SK-N-SH (cell line): ENCODE measurements at regions not wholly inside any gene's neighbourhood (a gene's known extent, or its start where the extent isn't known, plus 50 kb on each side); places are given as distances from the start of the nearest gene placed in this dataset.

Experiments
- CTCF ChIA-PET: fragments of 300-600, 350-600 bp; formaldehyde crosslinking; extraction: SDS; loops from one replicate; lab custom pipeline; 2021; lab: Yijun Ruan, JAX
- POLR2A ChIA-PET: fragments of 350-600 bp; sonication (Branson Sonifier 250); formaldehyde crosslinking; extraction: SDS; loops from one replicate; lab custom pipeline; 2020; ENCODE audit warnings: antibody characterized with exemption, inconsistent platforms; lab: Yijun Ruan, JAX
- DNase-seq: peaks from one replicate; pipeline ENCODE4 v3.0.0; 2012
- H2AFZ ChIP-seq: fragments of 200-600 bp; sonication (generic); 2 replicates; pipeline ENCODE4 v1.8.1; 2016; ENCODE audit warnings: antibody characterized with exemption, mild to moderate bottlenecking, low read depth
- H3F3A ChIP-seq: fragments of 200-600 bp; sonication (generic); replicated peaks from 2 replicates; pipeline ENCODE3; 2016; ENCODE audit warnings: antibody characterized with exemption, mild to moderate bottlenecking; ENCODE audit not compliant: insufficient read depth
- H3K27ac ChIP-seq, 2 experiments: fragments of 200-500 bp in 1 of 2; fragments of 200-600 bp in 1 of 2; sonication (Bioruptor generic) in 1 of 2; sonication (generic), shearing (Covaris generic) in 1 of 2; 2 replicates each; pipeline versions ENCODE4 v1.5.1 to v1.6.1; 2014 to 2016; ENCODE audit warnings: low read depth in 2 of 2, inconsistent platforms in 1 of 2, low read length in 1 of 2, mild to moderate bottlenecking in 1 of 2, mixed read lengths in 1 of 2
- H3K27me3 ChIP-seq: fragments of 200-600 bp; sonication (generic), shearing (Covaris generic); 2 replicates; pipeline ENCODE4 v1.6.1; 2016; ENCODE audit warnings: mixed run types; ENCODE audit not compliant: insufficient read depth
- H3K36me3 ChIP-seq, 2 experiments: fragments of 200-500 bp in 1 of 2; fragments of 200-600 bp in 1 of 2; sonication (Bioruptor generic) in 1 of 2; sonication (generic) in 1 of 2; replicated peaks in 1 of 2; 2 replicates each; pipeline versions ENCODE3 to v1.5.1; 2014 to 2016; ENCODE audit warnings: low read length in 1 of 2, mild to moderate bottlenecking in 1 of 2; ENCODE audit not compliant: insufficient read depth in 2 of 2, control insufficient read depth in 1 of 2
- H3K4me1 ChIP-seq, 2 experiments: fragments of 200-500 bp in 1 of 2; fragments of 200-600 bp in 1 of 2; sonication (Bioruptor generic) in 1 of 2; sonication (generic), shearing (Covaris generic) in 1 of 2; 2 replicates each; pipeline versions ENCODE4 v1.5.1 to v1.6.1; 2014 to 2016; ENCODE audit warnings: low read depth in 1 of 2, low read length in 1 of 2, mixed run types in 1 of 2; ENCODE audit not compliant: insufficient read depth in 2 of 2, control insufficient read depth in 1 of 2
- H3K4me2 ChIP-seq: fragments of 200-600 bp; sonication (generic), shearing (Covaris generic); 2 replicates; pipeline ENCODE4 v1.6.1; 2017; ENCODE audit warnings: mixed run types
- H3K4me3 ChIP-seq, 2 experiments: fragments of 200-500 bp in 1 of 2; fragments of 200-600 bp in 1 of 2; sonication (Bioruptor generic) in 1 of 2; sonication (generic), shearing (Covaris generic) in 1 of 2; 2 replicates each; pipeline versions ENCODE4 v1.5.1 to v1.8.1; 2014 to 2016; ENCODE audit warnings: low read depth in 2 of 2, inconsistent platforms in 1 of 2, low read length in 1 of 2, mild to moderate bottlenecking in 1 of 2, mixed read lengths in 1 of 2, moderate library complexity in 1 of 2
- H3K79me2 ChIP-seq: fragments of 200-600 bp; sonication (generic); 2 replicates; pipeline ENCODE4 v1.8.1; 2017; ENCODE audit warnings: mild to moderate bottlenecking; ENCODE audit not compliant: insufficient read depth
- H3K9ac ChIP-seq: fragments of 200-600 bp; sonication (generic); 2 replicates; pipeline ENCODE4 v1.6.1; 2017; ENCODE audit warnings: mixed run types
- H3K9me2 ChIP-seq: fragments of 200-600 bp; sonication (generic); 2 replicates; pipeline ENCODE4 v1.6.1; 2017; ENCODE audit warnings: mixed run types
- H3K9me3 ChIP-seq: fragments of 200-600 bp; sonication (generic); 2 replicates; pipeline ENCODE4 v1.6.1; 2017; ENCODE audit warnings: mixed run types, mild to moderate bottlenecking, moderate library complexity
- H4K20me1 ChIP-seq: fragments of 200-600 bp; sonication (generic); 2 replicates; pipeline ENCODE4 v1.6.1; 2017; ENCODE audit warnings: mild to moderate bottlenecking, mixed run types; ENCODE audit not compliant: insufficient read depth
- EP300 ChIP-seq, 2 experiments: IDR thresholded peaks; 2 replicates each; pipeline versions ENCODE4 v1.4.0 to v1.6.1; 2012; ENCODE audit warnings: borderline replicate concordance in 1 of 2, low read depth in 1 of 2, low read length in 1 of 2
- EZH2phosphoT487 ChIP-seq: fragments of 200-600 bp; sonication (generic); IDR thresholded peaks from 2 replicates; pipeline ENCODE4 v1.6.1; 2017; ENCODE audit warnings: low read depth, mixed run types, mild to moderate bottlenecking, antibody characterized with exemption, moderate library complexity, borderline replicate concordance
- FOXJ3 ChIP-seq: sonication (generic); formaldehyde crosslinking; IDR thresholded peaks from 2 replicates; pipeline ENCODE4 v1.5.1; 2020; ENCODE audit warnings: mild to moderate bottlenecking, missing genetic modification reagents
- FOXM1 ChIP-seq: IDR thresholded peaks from 2 replicates; pipeline ENCODE4 v1.4.0; 2012; ENCODE audit warnings: low read depth, mild to moderate bottlenecking
- GABPA ChIP-seq: IDR thresholded peaks from 2 replicates; pipeline ENCODE4 v1.4.0; 2012; ENCODE audit warnings: low read depth, mild to moderate bottlenecking
- GATA2 ChIP-seq: sonication (generic); formaldehyde crosslinking; IDR thresholded peaks from 2 replicates; pipeline ENCODE4 v1.5.0; 2020; ENCODE audit warnings: mild to moderate bottlenecking, missing genetic modification reagents
- IRF3 ChIP-seq: fragments of 150-350 bp; IDR thresholded peaks from 2 replicates; pipeline ENCODE4 v1.6.1; 2016; ENCODE audit warnings: mild to moderate bottlenecking, low read depth, low read length
- MEF2A ChIP-seq: IDR thresholded peaks from 2 replicates; pipeline ENCODE4 v1.4.0; 2012; ENCODE audit warnings: low read depth, borderline replicate concordance
- NRF1 ChIP-seq: IDR thresholded peaks from 2 replicates; pipeline ENCODE4 v1.6.1; 2012; ENCODE audit warnings: low read depth, mild to moderate bottlenecking, low read length
- POLR2AphosphoS5 ChIP-seq: IDR thresholded peaks from 2 replicates; pipeline ENCODE4 v1.6.1; 2012; ENCODE audit warnings: low read depth, low read length
- RAD21 ChIP-seq: IDR thresholded peaks from 2 replicates; pipeline ENCODE4 v1.6.1; 2012; ENCODE audit warnings: mild to moderate bottlenecking, low read length
- RCOR1 ChIP-seq: fragments of 150-350 bp; IDR thresholded peaks from 2 replicates; pipeline ENCODE4 v1.6.1; 2017; ENCODE audit warnings: antibody characterized with exemption, low read length
- RFX5 ChIP-seq: IDR thresholded peaks from 2 replicates; pipeline ENCODE4 v1.6.1; 2012; ENCODE audit warnings: mild to moderate bottlenecking, improper control_type of control experiment, low read length
- RXRA ChIP-seq: IDR thresholded peaks from 2 replicates; pipeline ENCODE4 v1.4.0; 2012; ENCODE audit warnings: low read depth, mild to moderate bottlenecking, borderline replicate concordance
- SIN3A ChIP-seq: IDR thresholded peaks from 2 replicates; pipeline ENCODE4 v1.6.1; 2012; ENCODE audit warnings: low read depth, mild to moderate bottlenecking, low read length, moderate library complexity, borderline replicate concordance
- TAF1 ChIP-seq: IDR thresholded peaks from 2 replicates; pipeline ENCODE4 v1.6.1; 2012; ENCODE audit warnings: low read depth, mild to moderate bottlenecking, low read length, moderate library complexity, borderline replicate concordance
- TCF12 ChIP-seq: IDR thresholded peaks from 2 replicates; pipeline ENCODE4 v1.4.0; 2012
- TEAD4 ChIP-seq: IDR thresholded peaks from 2 replicates; pipeline ENCODE4 v1.4.0; 2012; ENCODE audit warnings: mild to moderate bottlenecking, borderline replicate concordance; ENCODE audit not compliant: insufficient read depth
- USF1 ChIP-seq: IDR thresholded peaks from 2 replicates; pipeline ENCODE4 v1.4.0; 2012; ENCODE audit warnings: low read depth, borderline replicate concordance
- WGBS: methylation state at CpG from one replicate; pipeline ENCODE4 v1.1.6; 2017; ENCODE audit warnings: low lambda C conversion rate; 5-methylcytosine and 5-hydroxymethylcytosine counted together

GRCh38 chr22:22122348-22123117 is 122.1 kb upstream of the VPREB1 start:
- H3K9ac ChIP-seq: no peak overlapping the region
- no peaks in the 10 kb centered on the region for H3F3A ChIP-seq
- H2AFZ ChIP-seq: no peak overlapping the region
- no peak overlapping the region for H3K4me2 ChIP-seq
- POLR2A ChIA-PET: no interaction called here
- no peaks in the 10 kb centered on the region for H3K36me3 ChIP-seq
- CTCF ChIA-PET: no interaction called here
- 33% methylated on average over 4 of the region's 4 CpGs for WGBS
- H3K4me1 ChIP-seq: no peaks in the 10 kb centered on the region
- no peaks in the 10 kb centered on the region for H3K9me3 ChIP-seq
- H3K4me3 ChIP-seq: no peak overlapping the region
- H4K20me1 ChIP-seq: no peaks in the 10 kb centered on the region
- no peaks in the 10 kb centered on the region for H3K79me2 ChIP-seq
- H3K27me3 ChIP-seq: peaks cover 10% of the 10 kb centered on the region; the same call in 1 of the 2 replicates
- no peak for DNase-seq
- no peak overlapping the region for H3K27ac ChIP-seq
- TF ChIP-seq IRF3 (no peak), GATA2 (CRISPR knock-in tag) (no peak), MEF2A (no peak), TEAD4 (no peak), GABPA (no peak), NRF1 (no peak), RXRA (no peak), FOXM1 (no peak), SIN3A (no peak), TAF1 (no peak), EP300 (IDR thresholded peaks at IDR 0.05; ENCODE audit: borderline replicate concordance in 1 of 2, low read depth in 1 of 2, low read length in 1 of 2) (no peak), POLR2AphosphoS5 (no peak), TCF12 (no peak), RFX5 (no peak), FOXJ3 (no peak), RCOR1 (no peak), RAD21 (no peak), USF1 (no peak), EZH2phosphoT487 (no peak)
- TF ChIP-seq, all 33 proteins: peak for 0
- no peaks in the 10 kb centered on the region for H3K9me2 ChIP-seq
